Glomerular visceral epithelial cell (primary cell): ENCODE measurements at regions not wholly inside any gene's neighbourhood (a gene's known extent, or its start where the extent isn't known, plus 50 kb on each side); places are given as distances from the start of the nearest gene placed in this dataset.
"Not testable (repeated sequence)": the region's sequence is repeated elsewhere in the genome, so short reads cannot be mapped to it uniquely, and the experiment has no call there.

Experiments used
- DNase-seq: peaks from one replicate; pipeline ENCODE4 v3.0.0-alpha.2; 2016; ENCODE audit errors: extremely low spot score

DNA sequence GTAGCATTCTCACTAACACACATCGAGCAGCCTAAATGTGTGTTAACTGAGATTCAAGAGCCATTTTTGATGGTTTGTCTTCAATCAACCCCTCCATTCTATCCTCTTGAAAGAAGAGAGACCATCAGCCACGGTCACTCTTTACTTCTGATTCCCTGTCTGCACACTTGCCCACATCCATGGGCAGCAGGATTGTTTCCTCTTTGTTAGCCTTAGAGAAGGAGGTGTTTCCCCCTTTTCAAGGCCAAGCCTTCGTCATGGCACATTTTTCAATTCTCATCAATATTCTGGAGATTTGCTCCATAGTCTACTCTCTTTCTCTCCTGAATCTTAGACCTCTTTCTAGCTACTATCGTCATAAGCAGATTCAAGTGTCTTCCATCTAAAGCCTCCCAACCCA lies 522.4 kb upstream of the NAALADL2 start:
- no peak for DNase-seq

DNA sequence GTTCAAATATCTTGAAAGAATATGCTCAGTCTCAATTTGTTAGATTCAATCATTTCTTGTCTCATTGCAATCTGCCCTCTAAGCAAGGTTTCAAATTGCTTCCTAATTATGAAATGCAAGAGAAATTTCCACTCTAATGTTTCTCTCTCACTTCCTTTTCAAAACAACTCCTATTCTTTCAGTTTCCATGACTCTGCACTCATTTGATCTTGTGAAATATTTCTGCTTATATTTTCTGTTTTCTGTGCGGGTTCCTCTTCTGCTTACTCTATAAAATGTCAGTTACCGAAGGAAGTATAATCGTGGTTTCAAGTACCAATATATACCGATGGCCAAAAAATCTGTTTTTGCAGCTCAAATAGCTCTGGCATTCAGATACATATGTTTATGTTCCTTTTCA lies 521.9 kb upstream of the NAALADL2 start:
- DNase-seq = no peak

- no peak for DNase-seq
These were observed 518.2 kb upstream of the NAALADL2 start for GRCh38 chr3:174340624-174341587.

- no peak for DNase-seq
These were observed 517.0 kb upstream of the NAALADL2 start for GRCh38 chr3:174342171-174342570.

DNA sequence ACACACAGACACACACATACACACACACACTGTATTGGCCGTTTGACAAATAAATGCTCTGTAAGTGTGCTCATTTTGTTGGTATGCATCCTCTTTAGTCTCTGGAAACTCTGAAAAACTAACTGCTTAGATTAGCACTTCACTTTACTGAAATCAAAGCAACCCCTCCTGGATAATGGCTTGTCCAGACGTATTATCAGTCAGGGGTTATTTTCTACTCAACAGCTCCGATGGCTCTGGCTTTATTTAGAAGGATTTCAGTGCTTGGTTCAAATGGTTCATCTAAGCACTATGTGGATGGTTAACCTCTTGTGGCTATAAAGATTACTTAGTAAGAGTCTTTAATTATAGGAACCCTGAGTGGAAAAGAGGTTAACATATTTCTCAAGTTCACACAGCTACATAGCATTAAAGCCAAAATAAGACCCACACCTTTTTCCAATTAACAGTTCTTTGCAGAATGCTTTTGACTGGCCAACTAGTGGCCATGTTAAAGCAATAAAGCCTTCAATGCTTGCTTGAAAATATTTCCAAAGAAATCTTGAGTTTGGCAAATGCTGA lies 516.1 kb upstream of the NAALADL2 start:
- DNase-seq = no peak

DNA sequence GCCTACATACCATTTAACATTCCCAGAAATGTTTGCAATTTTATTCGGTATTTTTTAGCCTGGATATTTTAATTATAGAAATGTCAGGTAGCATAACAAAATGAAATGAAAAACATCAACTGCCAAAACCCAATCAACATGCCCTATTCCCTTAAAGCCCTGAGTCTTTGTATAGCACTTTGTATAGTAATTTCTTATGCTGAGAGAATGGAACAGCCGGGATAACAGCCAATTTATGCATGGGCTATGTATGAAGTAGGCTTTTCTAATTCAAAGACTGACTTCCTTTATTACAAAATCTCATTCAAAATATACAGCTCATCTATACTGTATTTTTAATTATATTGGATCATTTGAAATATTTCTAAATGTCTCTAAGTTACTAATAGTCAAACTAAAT lies 513.0 kb upstream of the NAALADL2 start:
- DNase-seq = no peak

DNA sequence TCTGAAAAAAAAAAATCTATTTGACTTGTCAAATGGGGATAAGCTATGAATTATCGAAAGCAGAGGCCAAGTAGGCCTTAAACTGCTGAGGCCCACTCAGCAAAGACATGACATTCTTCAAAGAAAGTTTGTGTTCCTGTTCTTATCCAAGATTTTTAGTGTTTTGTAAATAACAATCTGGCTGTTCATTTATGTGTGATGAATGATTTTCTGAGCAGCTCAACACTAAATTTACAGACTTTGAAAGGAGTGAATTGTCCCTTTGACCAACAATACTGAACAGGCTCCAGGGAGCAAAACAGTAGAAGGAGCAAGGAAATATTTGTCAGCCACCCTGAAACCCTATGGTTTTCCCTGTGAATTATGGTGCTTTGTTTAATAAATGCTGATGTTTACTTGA lies 512.6 kb upstream of the NAALADL2 start:
- no peak for DNase-seq

GRCh38 chr3:174347474-174348138 lies 511.5 kb upstream of the NAALADL2 start:
- no peak for DNase-seq

- no peak for DNase-seq
These were observed 506.9 kb upstream of the NAALADL2 start for GRCh38 chr3:174352227-174352626.

- peak; percentile 13 for DNase-seq
These were observed 503.6 kb upstream of the NAALADL2 start for GRCh38 chr3:174355505-174355904.

DNA sequence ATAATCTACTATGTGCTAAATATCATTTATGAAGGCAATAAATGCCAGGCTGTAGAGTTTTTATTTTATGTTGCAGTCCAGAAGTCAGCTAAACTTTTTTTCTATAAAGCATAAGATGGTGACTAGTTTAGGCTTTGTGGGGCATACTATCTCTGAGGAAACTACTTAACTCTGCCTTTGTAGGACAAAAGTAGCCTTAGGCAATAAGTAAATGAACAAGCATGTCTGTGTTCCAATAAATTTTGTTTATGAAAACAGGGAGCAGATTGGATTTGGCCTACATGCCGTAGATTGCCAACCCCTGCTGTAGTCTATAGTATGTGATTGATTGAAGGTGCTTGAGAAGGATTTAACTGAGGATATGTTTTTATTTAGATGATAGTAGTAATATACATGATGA lies 502.5 kb upstream of the NAALADL2 start:
- no peak for DNase-seq

- no peak for DNase-seq
These were observed 500.9 kb upstream of the NAALADL2 start for GRCh38 chr3:174358252-174358651.

DNA sequence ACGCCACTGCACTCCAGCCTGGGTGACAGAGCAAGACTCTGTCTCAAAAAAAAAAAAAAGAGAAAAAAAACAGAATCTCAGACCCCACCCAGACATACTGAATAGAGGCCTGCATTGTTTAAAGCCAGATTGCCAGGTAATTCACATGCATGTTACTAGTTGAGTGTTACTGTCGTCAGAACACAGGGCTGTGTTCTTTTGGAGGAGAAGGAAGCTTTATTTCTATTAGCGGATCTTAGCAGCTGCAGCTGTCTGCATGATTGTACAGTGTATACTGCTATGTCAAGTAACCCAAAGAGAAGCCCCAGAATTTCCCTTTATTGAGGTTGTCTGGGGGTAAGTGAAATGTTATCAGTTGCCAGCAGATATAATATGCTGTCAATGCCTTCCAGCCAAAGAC lies 496.6 kb upstream of the NAALADL2 start:
- DNase-seq = no peak

DNA sequence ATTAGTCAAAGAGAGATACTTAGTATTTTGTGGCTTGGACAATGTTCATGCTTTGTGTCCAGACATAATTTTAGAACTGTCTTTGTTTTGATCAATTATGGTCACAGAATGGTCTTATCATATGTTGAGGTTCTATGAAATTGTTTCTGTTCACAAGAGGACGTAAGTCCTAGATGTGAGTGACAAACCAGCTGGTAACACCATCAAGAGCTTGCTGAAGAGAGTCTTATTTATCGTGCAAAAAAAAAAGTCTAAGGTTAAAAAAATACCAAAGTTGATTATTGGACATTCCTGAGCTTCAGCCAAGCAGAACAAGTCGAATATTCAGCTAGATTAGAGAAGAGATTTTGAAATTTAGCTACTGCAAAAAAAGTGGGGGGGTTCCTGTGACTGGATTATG lies 495.9 kb upstream of the NAALADL2 start:
- peak; percentile 0 for DNase-seq

DNA sequence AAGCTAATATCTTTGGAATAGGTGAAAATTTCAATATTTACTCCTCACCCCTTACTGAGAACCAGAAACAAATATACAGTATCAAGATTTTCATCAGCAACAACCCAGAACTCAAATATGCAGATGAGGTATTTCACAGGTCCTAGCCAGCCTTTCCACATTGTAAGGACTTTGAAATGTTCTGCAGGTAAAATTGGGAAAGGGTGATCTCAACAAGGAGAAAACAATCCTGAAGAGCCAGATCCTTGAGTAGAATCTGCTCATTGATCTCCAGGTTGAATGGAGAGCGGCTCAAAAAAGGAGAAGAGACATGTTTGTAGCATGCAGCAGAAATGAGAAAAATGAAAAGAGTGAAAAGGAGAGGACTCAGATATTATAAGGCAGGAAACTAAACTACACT lies 493.3 kb upstream of the NAALADL2 start:
- DNase-seq = no peak

- DNase-seq = not testable (repeated sequence)
These were observed 492.2 kb upstream of the NAALADL2 start for GRCh38 chr3:174366904-174367303.

DNA sequence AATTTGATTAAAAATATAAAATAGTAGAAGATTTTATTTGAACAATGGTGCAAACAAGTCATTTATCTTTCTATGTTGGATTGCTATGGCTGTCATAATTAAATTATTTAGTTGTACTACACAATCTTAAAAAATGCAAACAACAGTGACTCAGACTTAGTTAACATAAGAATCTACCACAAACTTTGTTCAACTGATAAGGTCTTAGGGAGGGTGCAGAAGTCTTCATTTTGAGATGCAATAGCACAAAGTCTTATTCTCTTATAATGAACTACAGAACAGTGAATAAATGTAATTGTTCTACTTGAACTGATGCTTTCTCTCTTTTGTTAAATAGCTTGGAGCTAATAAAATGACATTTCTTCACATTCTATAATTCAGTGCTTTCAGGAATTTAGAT lies 482.8 kb upstream of the NAALADL2 start:
- DNase-seq = no peak

- no peak for DNase-seq
These were observed 482.0 kb upstream of the NAALADL2 start for GRCh38 chr3:174377096-174377495.

GRCh38 chr3:174377684-174378083 lies 481.4 kb upstream of the NAALADL2 start:
- no peak for DNase-seq

DNA sequence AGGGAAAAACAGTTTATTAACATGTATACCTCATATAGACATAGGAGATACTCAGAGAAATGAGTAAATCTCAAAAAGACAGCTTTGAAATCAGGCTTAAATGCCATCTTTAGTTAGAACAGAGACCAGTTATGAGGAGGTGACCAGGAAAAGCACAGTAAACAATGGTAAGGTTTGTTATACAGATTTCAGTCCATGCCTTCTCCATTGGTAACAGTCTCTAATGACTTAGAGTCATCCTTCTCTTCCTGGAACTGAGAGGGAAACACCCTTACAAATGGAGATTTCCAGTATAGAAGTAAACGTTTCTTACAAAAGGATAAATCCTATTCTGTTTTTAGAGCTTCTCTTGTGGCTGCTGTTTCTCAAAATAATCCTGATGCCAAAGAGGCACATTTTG lies 476.3 kb upstream of the NAALADL2 start:
- no peak for DNase-seq

GRCh38 chr3:174387736-174388135 lies 471.4 kb upstream of the NAALADL2 start:
- DNase-seq = no peak

DNA sequence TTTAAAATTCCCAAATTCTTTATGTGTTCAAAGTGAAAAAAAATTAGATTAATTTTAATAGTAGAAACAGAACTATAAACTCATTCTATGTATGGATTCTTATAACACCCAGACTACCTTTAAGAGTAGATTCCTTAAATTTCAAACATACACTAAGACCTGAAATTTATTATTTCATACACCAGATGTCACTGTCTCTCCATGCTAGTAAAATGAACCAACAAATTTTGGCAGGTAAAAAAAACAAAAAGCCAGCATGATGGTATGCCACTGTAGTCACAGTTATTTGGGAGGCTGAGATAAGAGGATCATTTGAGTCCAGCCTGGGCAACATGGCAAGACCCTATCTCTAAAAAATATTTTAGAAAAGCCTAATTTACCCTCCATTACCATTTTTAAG lies 461.3 kb upstream of the NAALADL2 start:
- DNase-seq = peak; percentile 4

DNA sequence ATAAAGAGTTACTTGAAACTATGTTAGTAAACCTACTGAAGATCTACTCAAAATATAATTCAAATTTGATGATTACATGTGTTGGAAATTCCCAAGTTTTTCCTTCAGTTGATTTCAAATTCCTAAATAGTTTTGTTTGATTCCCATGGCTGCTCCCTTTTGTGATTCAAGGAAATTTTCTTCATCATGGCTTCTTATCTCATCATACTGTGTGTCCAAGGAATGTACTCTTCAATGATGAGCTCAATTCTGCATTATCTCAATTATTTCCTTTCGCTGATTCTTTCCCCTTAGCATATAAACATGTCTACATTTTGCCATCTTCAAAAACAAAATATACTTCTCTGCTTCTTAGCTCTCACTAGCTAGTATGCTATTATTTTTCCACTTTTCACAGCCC lies 460.4 kb upstream of the NAALADL2 start:
- DNase-seq = no peak
